Skin of body (tissue), 2 donors: ENCODE measurements at regions not wholly inside any gene's neighbourhood (a gene's known extent, or its start where the extent isn't known, plus 50 kb on each side); places are given as distances from the start of the nearest gene placed in this dataset. TPM values are rescaled to one million over a fixed set of nuclear protein-coding genes. Genes with fewer than 3 reads are reported as not detected.
"Not testable (repeated sequence)": the region's sequence is repeated elsewhere in the genome, so short reads cannot be mapped to it uniquely, and the experiment has no call there.

Experiments used
- DNase-seq: peaks from one replicate; lab custom pipeline; 2025; lab: John Stamatoyannopoulos, UW
- small RNA-seq: library from RNA; depleted of rRNA; stranded (forward); fragments of <200 nt; gene quantifications from one replicate; pipeline ENCODE3, GENCODE V24; 2014; ENCODE audit warnings: low replicate concordance

GRCh38 chr5:179410291-179411160 lies 65.3 kb upstream of the ADAMTS2 start:
- DNase-seq: no peak

DNA sequence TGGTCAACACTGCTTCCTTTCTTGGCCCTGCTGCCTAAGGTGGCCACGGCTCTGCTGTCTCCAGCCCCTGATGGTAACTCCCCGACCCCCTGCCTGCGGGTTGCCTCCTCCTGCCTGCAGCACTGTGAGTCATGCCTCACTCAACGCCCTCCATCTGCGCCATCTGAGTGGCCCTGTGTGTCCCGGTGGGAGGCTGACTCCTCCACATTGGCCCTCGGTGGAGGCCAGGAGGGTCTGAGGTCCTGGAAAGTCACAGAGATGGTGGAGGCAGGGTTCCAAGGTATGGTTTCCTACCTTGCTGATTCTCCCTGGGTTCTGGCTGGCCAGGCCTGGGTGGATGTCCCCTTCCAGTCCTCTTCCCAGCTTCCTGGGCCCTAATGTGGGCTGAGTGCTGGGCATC lies 64.5 kb upstream of the ADAMTS2 start:
- DNase-seq: no peak

DNA sequence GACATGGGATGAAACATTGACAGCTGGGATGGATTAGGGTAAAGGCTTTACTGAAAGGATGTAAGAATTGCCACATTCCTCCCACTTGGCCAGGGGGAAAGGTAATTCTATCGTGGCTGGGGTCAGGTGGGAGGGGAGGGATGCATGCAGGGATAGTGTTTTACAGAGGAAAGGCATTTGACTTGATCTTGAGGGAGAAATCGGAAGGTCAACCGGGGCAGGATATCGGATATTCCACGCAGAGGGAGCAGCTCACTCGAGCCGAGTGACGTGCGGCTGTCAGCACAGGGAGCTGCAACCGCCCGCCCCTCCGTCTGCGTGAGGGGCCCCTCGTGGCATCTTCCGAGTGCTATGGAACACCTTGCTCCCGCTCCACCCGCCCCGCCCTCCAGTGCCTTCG lies 63.4 kb upstream of the ADAMTS2 start:
- DNase-seq: no peak

DNA sequence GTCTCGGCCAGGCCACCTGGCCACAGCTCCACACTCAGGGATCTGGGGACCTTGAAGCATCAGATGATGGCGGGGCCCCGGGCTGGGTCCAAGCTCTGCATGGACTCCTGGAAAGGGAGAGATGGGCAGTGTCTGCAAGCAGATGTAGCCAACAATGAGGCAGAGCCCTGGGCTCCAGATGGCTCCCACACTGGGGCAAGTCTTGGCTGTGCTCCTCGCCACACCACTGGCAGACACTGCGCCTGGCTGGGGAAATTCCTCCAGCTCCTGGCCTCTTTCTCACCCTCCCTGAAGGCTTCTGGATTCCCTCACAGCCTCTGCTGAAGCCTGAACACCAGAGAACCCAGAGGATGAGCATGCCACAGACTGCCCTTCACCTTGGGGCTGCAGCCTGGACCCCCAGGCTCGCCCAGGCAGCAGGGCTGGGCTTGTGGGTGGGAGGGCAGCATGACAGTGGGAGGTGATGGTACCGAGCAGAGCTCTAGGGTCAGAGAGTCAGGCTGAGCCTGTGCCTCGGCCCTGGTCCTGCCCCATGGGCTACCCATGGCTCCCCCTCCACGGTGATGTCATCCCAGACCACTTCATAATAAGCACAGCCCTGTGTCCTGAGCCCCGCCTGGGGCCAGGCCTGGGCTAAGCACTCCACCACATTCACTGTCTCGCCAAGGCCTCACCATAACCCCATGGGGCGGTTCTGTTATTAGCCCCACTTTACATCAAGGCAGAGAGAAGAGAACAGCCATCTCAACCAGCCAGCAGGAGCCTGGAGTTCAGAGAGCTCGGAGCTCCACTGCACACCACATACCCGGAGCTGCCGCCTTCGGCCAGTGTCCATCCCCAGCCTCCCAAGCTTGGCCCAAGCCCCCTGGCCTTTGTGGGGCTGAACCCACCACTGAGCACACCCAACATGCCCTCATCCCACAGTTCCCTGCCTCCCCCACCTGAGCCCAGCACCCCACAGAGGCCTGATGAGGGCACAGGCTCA lies 62.2 kb upstream of the ADAMTS2 start:
- DNase-seq: no peak

DNA sequence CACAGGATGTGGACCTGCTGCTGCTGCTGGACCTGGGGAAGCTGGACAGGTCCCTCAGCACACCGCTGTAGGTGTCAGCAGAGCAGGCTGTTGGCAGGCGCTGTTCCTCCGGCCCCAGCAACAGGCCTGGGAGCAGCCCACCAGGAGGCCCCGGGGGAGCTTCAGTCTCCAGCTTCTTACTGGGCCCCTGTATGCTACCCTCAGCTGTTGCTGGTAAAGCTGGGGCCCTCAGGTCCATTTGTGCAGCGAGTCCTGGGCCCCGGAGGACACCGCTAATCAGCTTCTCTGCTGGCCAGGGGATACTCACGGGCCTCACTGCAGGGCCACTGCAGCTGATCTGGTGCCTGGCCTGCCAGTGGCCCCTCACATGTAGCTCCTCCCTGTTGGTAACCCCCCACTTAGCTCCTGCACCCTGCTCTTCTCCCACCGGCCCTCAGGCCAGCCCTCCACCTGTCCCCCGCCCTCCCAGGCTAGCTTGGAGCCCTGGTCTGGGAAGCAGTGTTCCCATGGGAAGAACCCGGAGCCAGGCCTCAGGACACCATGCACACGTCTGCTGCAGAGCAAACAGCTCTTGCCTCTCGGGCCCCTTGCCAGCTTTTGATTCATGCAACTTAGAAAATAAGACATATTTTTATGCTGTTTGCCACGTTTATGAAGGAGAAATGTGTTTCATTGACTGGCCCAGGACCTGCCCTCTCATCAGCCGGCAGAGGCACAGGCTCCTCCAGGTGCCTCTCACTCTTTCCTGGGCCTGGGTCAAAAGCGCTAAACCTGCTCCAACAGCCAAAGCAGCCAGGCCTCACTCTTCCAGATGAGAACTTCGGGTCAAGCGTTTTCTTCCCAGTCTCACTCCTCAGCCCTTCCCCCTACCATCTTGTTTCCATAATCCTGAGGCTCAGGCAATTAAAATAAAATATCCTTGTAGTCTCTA lies 61.0 kb upstream of the ADAMTS2 start:
- peak; percentile 77 for DNase-seq

- DNase-seq: no peak
Observed at GRCh38 chr5:179405426-179406030, 60.3 kb upstream of the ADAMTS2 start.

DNA sequence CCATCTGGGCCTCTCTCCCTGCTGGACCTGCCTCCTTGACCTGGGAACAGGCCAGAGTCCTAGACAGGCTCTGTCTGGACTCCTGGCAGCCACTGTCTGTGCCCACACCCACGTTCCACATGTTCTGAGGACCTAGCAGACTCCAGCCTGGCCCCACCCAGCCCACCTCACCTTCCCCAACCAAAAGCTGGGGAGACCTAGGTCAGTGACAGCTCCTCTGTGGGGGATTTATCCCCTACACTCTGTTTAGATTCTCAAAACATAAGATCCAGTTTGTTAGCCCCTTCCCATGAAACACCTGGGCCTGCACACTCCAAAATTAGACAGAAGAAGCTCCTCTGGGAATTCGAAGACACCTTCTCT lies 59.8 kb upstream of the ADAMTS2 start:
- no peak for DNase-seq

- DNase-seq: no peak
Observed at GRCh38 chr5:179404321-179405053, 59.2 kb upstream of the ADAMTS2 start.

DNA sequence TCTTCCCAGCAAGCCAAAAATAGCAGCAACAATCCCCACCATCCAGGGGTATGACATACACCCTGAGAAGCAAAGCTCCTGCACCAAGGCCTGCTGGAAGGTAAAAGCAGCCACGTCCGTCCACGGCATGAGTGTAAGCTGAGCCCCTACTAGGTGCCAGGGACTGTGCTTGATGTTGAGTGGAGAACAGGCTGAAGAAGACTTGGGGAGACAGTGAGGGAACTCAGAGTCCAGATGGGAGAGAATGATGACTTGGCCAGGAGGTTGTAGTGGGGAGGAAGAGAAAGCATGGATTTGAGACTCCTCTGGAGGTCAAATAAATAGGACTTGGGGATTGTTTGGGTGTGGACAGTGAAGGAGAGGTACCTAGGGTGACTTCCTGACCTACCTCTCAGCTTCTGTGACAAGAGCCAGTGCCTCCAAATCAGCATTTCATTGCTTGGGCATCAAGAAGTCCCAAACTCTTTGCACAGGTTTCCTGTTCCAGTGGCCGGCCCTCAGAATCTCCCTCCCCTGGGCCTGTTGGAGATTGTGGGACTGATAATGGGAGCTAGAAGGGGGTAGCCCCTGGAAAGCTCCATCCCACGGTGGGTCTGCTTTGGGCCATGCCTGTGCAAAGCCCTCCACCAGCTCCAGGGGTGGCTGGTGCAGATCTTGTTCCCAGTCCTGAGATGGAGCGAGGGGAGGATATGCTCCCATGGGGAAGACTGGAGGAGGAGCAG lies 58.3 kb upstream of the ADAMTS2 start:
- no peak for DNase-seq

DNA sequence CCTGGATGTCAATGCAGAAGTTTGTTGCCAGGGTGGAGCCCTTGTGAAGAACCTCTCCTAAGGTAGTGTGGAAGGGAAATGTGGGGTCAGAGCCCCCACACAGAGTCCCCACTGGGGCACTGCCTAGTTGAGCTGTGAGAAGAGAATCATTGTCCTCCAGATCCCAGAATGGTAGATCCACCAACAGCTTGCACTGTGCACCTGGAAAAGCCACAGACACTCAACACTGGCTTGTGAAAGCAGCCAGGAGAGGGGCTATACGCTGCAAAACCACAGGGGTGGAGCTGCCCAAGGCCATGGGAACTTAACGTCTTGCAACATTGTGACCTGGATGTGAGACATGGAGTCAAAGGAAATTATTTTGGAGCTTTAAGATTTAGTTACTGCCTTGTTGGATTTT lies 55.2 kb upstream of the ADAMTS2 start:
- DNase-seq: not testable (repeated sequence)

- DNase-seq: no peak
Observed at GRCh38 chr5:179400020-179400419, 54.8 kb upstream of the ADAMTS2 start.

DNA sequence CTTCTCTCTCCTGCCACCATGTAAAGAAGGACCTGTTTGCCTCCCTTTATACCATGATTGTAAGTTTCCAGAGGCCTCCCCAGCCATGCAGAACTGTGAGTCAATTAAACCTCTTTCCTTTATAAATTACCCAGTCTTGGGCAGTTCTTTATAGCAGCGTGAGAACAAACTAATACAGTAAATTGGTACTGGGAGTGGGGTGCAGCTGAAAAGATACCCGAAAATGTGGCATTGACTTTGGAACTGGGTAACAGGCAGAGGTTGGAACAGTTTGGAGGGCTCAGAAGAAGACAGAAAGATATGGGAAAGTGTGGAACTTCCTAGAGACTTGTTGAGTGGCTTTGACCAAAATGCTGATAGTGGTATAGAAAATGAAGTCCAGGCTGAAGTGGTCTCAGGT lies 54.1 kb upstream of the ADAMTS2 start:
- not testable (repeated sequence) for DNase-seq

DNA sequence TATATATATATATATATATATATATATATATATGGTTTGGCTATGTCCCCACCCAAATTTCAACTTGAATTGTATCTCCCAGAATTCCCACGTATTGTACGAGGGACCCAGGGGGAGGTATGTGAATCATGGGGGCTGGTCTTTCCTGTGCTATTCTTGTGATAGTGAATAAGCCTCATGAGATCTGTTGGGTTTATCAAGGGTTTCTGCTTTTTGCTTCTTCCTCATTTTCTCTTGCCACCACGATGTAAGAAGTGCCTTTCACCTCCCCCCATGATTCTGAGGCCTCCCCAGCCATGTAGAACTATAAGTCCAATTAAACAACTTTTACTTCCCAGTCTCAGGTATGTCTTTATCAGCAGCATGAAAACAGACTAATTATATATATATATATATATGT lies 52.3 kb upstream of the ADAMTS2 start:
- no peak for DNase-seq

Small RNA genes lying in the stretch of these regions (small RNA-seq; reads per million reads assigned to genes)
- not detected for gene RF00015
